ENCODE measurements at regions not wholly inside any gene's neighbourhood (a gene's known extent, or its start where the extent isn't known, plus 50 kb on each side); places are given as distances from the start of the nearest gene placed in this dataset.

DNA sequence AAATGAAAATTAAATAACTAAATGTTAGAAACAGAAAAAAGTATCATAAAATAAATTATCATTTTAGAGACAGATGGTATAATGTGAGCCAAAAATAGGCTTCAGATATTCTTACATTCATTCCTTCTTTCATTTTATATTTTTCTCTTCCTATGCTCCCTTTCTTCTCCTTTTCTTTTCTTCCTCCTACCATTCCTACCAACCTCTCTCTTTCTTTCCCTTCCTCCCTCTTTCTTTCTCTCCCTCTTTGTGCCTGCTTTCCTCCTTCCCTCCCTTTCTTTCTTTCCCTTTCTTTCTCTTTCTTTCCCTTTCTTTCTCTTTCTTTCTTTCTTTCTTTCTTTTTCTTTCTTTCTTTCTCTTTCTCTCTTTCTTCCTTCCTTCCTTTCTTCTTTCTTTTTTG, 275.6 kb upstream of the ELAC2 start:
- TF ChIP-seq CTCF (conservative IDR thresholded peaks at IDR 0.05 in 1 of 2, IDR thresholded peaks at IDR 0.05 in 1 of 2; ENCODE audit: low read depth in 1 of 2, low read length in 2 of 2): no peak
- TF ChIP-seq EZH2 (IDR thresholded peaks at IDR 0.05; ENCODE audit: low read length, missing control alignments): no peak

All from fibroblast of lung (primary cell).